Gastrocnemius medialis (tissue), 4 donors: ENCODE measurements at regions not wholly inside any gene's neighbourhood (a gene's known extent, or its start where the extent isn't known, plus 50 kb on each side); places are given as distances from the start of the nearest gene placed in this dataset.
"Not testable (repeated sequence)": the region's sequence is repeated elsewhere in the genome, so short reads cannot be mapped to it uniquely, and the experiment has no call there.

Experiments used
- ATAC-seq, 2 donors: fragments of 150-250 bp; one replicate each; pipeline ENCODE4 v1.9.1; 2016
- DNase-seq, 2 donors: peaks; one replicate each; pipeline ENCODE4 v3.0.0-alpha.2; 2019
- H3K27ac ChIP-seq, 4 donors: fragments of 200-600 bp; sonication (generic); 1 replicate in 1 of 4; 2 replicates in 3 of 4; pipeline ENCODE4 v1.5.1; 2016 to 2018; ENCODE audit warnings: mild to moderate bottlenecking in 2 of 4, moderate library complexity in 1 of 4
- H3K27me3 ChIP-seq, 3 donors: fragments of 200-600 bp; sonication (generic) in 2 of 3; 1 replicate in 1 of 3; 2 replicates in 2 of 3; pipeline versions ENCODE4 v1.5.1 to v1.6.0; 2016 to 2019; ENCODE audit warnings: mild to moderate bottlenecking in 1 of 3, moderate library complexity in 1 of 3
- H3K36me3 ChIP-seq, 2 donors: fragments of 200-600 bp; sonication (generic) in 1 of 2; one replicate each; pipeline ENCODE4 v1.5.1; 2017 to 2018
- H3K4me1 ChIP-seq, 2 donors: fragments of 200-600 bp; sonication (generic) in 1 of 2; one replicate each; pipeline ENCODE4 v1.5.1; 2016 to 2017; ENCODE audit warnings: mild to moderate bottlenecking in 2 of 2
- H3K4me3 ChIP-seq, 4 donors: fragments of 200-600 bp; sonication (generic) in 3 of 4; 1 replicate in 1 of 4; 2 replicates in 3 of 4; pipeline ENCODE4 v1.5.1; 2016 to 2019; ENCODE audit warnings: mild to moderate bottlenecking in 2 of 4
- H3K9me3 ChIP-seq, 3 donors: fragments of 200-600 bp; sonication (generic) in 2 of 3; 1 replicate in 1 of 3; 2 replicates in 2 of 3; pipeline ENCODE4 v1.5.1; 2016 to 2019
- CTCF ChIP-seq, 5 experiments: fragments of 450-650 bp in 3 of 5; fragments of 200-600 bp in 2 of 5; sonication (generic) in 2 of 5; IDR thresholded peaks in 4 of 5; conservative IDR thresholded peaks in 1 of 5; 1 replicate in 4 of 5; 2 replicates in 1 of 5; pipeline ENCODE4 v1.5.1; 2016 to 2019; ENCODE audit warnings: antibody characterized with exemption in 5 of 5, mild to moderate bottlenecking in 3 of 5, moderate library complexity in 3 of 5
- POLR2A ChIP-seq, 2 donors: fragments of 450-650 bp; IDR thresholded peaks; one replicate each; pipeline ENCODE4 v1.6.1; 2017; ENCODE audit warnings: antibody characterized with exemption in 2 of 2, mild to moderate bottlenecking in 2 of 2, moderate library complexity in 2 of 2
- in situ Hi-C, 4 donors: fragments of 200-750 bp; cut with MboI; loops; one replicate each; pipeline versions ENCODE4 v1.15.0 to v1.8.0; 2017; ENCODE audit warnings: low sequenced_read_pairs in 4 of 4
- intact Hi-C: fragments of 100-400 bp; cut with DNase I; formaldehyde crosslinking; loops from one replicate; pipeline ENCODE4 v1.15.1; 2023; ENCODE audit warnings: low total_unique reads

GRCh38 chr4:138591808-138592207 is 349.7 kb upstream of the SLC7A11 start:
- H3K4me1 ChIP-seq: peaks cover 11 to 14% of the 10 kb centered on the region in 2 donors
- no peak for TF ChIP-seq CTCF (IDR thresholded peaks at IDR 0.05 in 4 of 5, conservative IDR thresholded peaks at IDR 0.05 in 1 of 5)
- TF ChIP-seq POLR2A (IDR thresholded peaks at IDR 0.05): no peak
- H3K27me3 ChIP-seq: no peaks in the 10 kb centered on the region
- DNase-seq: no peak
- ATAC-seq: no peak
- in situ Hi-C loops: no loop called here
- intact Hi-C loops: no loop called here
- no peak overlapping the region for H3K4me3 ChIP-seq
- H3K36me3 ChIP-seq: no peaks in the 10 kb centered on the region
- no peaks in the 10 kb centered on the region for H3K9me3 ChIP-seq
- no peak overlapping the region for H3K27ac ChIP-seq

- intact Hi-C loops (no loop called here), in situ Hi-C loops (no loop called here)
- TF ChIP-seq POLR2A (IDR thresholded peaks at IDR 0.05): no peak
Measured at GRCh38 chr4:138588501-138588900, 346.4 kb upstream of the SLC7A11 start.

GRCh38 chr4:138579146-138579545 is 337.0 kb upstream of the SLC7A11 start:
- ATAC-seq (no peak), DNase-seq (no peak)
- no peak for TF ChIP-seq POLR2A (IDR thresholded peaks at IDR 0.05)
- no peaks in the 10 kb centered on the region for H3K9me3 ChIP-seq
- no peaks in the 10 kb centered on the region for H3K36me3 ChIP-seq
- H3K27me3 ChIP-seq: no peaks in the 10 kb centered on the region
- H3K4me3 ChIP-seq: no peak overlapping the region
- H3K4me1 ChIP-seq: no peaks in the 10 kb centered on the region
- in situ Hi-C loops: no loop called here
- no peak overlapping the region for H3K27ac ChIP-seq
- intact Hi-C loops: no loop called here

More at GRCh38 chr4:138588501-138588900, 346.4 kb upstream of the SLC7A11 start:
- no peak overlapping the region for H3K27ac ChIP-seq
- no peak overlapping the region for H3K4me3 ChIP-seq
- H3K4me1 ChIP-seq: no peaks in the 10 kb centered on the region
- H3K27me3 ChIP-seq: no peaks in the 10 kb centered on the region
- ATAC-seq (no peak), DNase-seq (no peak)
- H3K36me3 ChIP-seq: no peaks in the 10 kb centered on the region
- H3K9me3 ChIP-seq: no peaks in the 10 kb centered on the region

GRCh38 chr4:138577826-138578225 is 335.7 kb upstream of the SLC7A11 start:
- DNase-seq, H3K4me3 ChIP-seq, intact Hi-C loops, H3K27ac ChIP-seq, H3K27me3 ChIP-seq, ATAC-seq, in situ Hi-C loops, H3K9me3 ChIP-seq, H3K36me3 ChIP-seq, H3K4me1 ChIP-seq: not testable (repeated sequence)

- ATAC-seq: no peak
- Histone ChIP-seq H3K9me3 (no peaks in the 10 kb centered on the region), H3K4me3 (no peak overlapping the region), H3K27ac (no peak overlapping the region), H3K4me1 (peaks cover 0 to 4% of the 10 kb centered on the region in 2 donors), H3K36me3 (no peaks in the 10 kb centered on the region), H3K27me3 (no peaks in the 10 kb centered on the region)
- TF ChIP-seq POLR2A (IDR thresholded peaks at IDR 0.05) (no peak), CTCF (IDR thresholded peaks at IDR 0.05 in 4 of 5, conservative IDR thresholded peaks at IDR 0.05 in 1 of 5) (no peak)
- intact Hi-C loops: no loop called here
- no peak for DNase-seq
- in situ Hi-C loops: no loop called here
Measured at GRCh38 chr4:138577145-138577544, 335.0 kb upstream of the SLC7A11 start.

GRCh38 chr4:138576684-138577083 is 334.5 kb upstream of the SLC7A11 start:
- no peak for ATAC-seq

More at GRCh38 chr4:138576684-138577083, 334.5 kb upstream of the SLC7A11 start:
- H3K27ac ChIP-seq: no peak overlapping the region
- no peak for DNase-seq
- H3K4me3 ChIP-seq: no peak overlapping the region
- H3K27me3 ChIP-seq: no peaks in the 10 kb centered on the region
- H3K4me1 ChIP-seq: peaks cover 0 to 4% of the 10 kb centered on the region in 2 donors
- in situ Hi-C loops: no loop called here
- no peaks in the 10 kb centered on the region for H3K9me3 ChIP-seq
- no peaks in the 10 kb centered on the region for H3K36me3 ChIP-seq
- intact Hi-C loops: no loop called here
- TF ChIP-seq POLR2A (IDR thresholded peaks at IDR 0.05) (no peak), CTCF (IDR thresholded peaks at IDR 0.05 in 4 of 5, conservative IDR thresholded peaks at IDR 0.05 in 1 of 5) (no peak)
